ENCODE measurements at regions not wholly inside any gene's neighbourhood (a gene's known extent, or its start where the extent isn't known, plus 50 kb on each side); places are given as distances from the start of the nearest gene placed in this dataset.
"Not testable (repeated sequence)": the region's sequence is repeated elsewhere in the genome, so short reads cannot be mapped to it uniquely, and the experiment has no call there.

- H3K4me3 Mint-ChIP-seq (ENCODE audit: unreplicated experiment); H3K4me1 Mint-ChIP-seq (ENCODE audit: unreplicated experiment); DNase-seq (ENCODE audit: low spot score); H3K36me3 Mint-ChIP-seq (ENCODE audit: low read depth, unreplicated experiment); H3K27me3 Mint-ChIP-seq (ENCODE audit: unreplicated experiment); H3K27ac Mint-ChIP-seq (ENCODE audit: unreplicated experiment): not testable (repeated sequence)
- H3K9me3 Mint-ChIP-seq (ENCODE audit: unreplicated experiment): peaks cover 14% of the 10 kb centered on the region
These were observed 173.4 kb downstream of the ZNF37A start for GRCh38 chr10:38267555-38267954.

GRCh38 chr10:38271031-38271430 is 176.9 kb downstream of the ZNF37A start:
- not testable (repeated sequence) for H3K4me1 Mint-ChIP-seq (ENCODE audit: unreplicated experiment); H3K27me3 Mint-ChIP-seq (ENCODE audit: unreplicated experiment)
- H3K9me3 Mint-ChIP-seq (ENCODE audit: unreplicated experiment): peaks cover 19% of the 10 kb centered on the region

GRCh38 chr10:38274879-38275278 is 180.7 kb downstream of the ZNF37A start:
- not testable (repeated sequence) for H3K4me3 Mint-ChIP-seq (ENCODE audit: unreplicated experiment); DNase-seq (ENCODE audit: low spot score); H3K4me1 Mint-ChIP-seq (ENCODE audit: unreplicated experiment); H3K27me3 Mint-ChIP-seq (ENCODE audit: unreplicated experiment); H3K36me3 Mint-ChIP-seq (ENCODE audit: low read depth, unreplicated experiment); H3K27ac Mint-ChIP-seq (ENCODE audit: unreplicated experiment)
- peaks cover 15% of the 10 kb centered on the region for H3K9me3 Mint-ChIP-seq (ENCODE audit: unreplicated experiment)

More at GRCh38 chr10:38271031-38271430, 176.9 kb downstream of the ZNF37A start:
- not testable (repeated sequence) for H3K36me3 Mint-ChIP-seq (ENCODE audit: low read depth, unreplicated experiment); DNase-seq (ENCODE audit: low spot score); H3K27ac Mint-ChIP-seq (ENCODE audit: unreplicated experiment); H3K4me3 Mint-ChIP-seq (ENCODE audit: unreplicated experiment)

GRCh38 chr10:38292560-38292959 is 198.4 kb downstream of the ZNF37A start:
- not testable (repeated sequence) for H3K4me1 Mint-ChIP-seq (ENCODE audit: unreplicated experiment); DNase-seq (ENCODE audit: low spot score); H3K4me3 Mint-ChIP-seq (ENCODE audit: unreplicated experiment); H3K27ac Mint-ChIP-seq (ENCODE audit: unreplicated experiment); H3K36me3 Mint-ChIP-seq (ENCODE audit: low read depth, unreplicated experiment); H3K27me3 Mint-ChIP-seq (ENCODE audit: unreplicated experiment)
- H3K9me3 Mint-ChIP-seq (ENCODE audit: unreplicated experiment): peaks cover 10% of the 10 kb centered on the region

- not testable (repeated sequence) for H3K27ac Mint-ChIP-seq (ENCODE audit: unreplicated experiment)
- H3K9me3 Mint-ChIP-seq (ENCODE audit: unreplicated experiment): peaks cover 22% of the 10 kb centered on the region
These were observed 216.0 kb downstream of the ZNF37A start for GRCh38 chr10:38310111-38310510.

GRCh38 chr10:38315090-38315805 is 221.1 kb downstream of the ZNF37A start:
- not testable (repeated sequence) for H3K36me3 Mint-ChIP-seq (ENCODE audit: low read depth, unreplicated experiment); H3K27me3 Mint-ChIP-seq (ENCODE audit: unreplicated experiment); H3K4me3 Mint-ChIP-seq (ENCODE audit: unreplicated experiment); H3K27ac Mint-ChIP-seq (ENCODE audit: unreplicated experiment); H3K4me1 Mint-ChIP-seq (ENCODE audit: unreplicated experiment); DNase-seq (ENCODE audit: low spot score)
- peaks cover 17% of the 10 kb centered on the region for H3K9me3 Mint-ChIP-seq (ENCODE audit: unreplicated experiment)

More at GRCh38 chr10:38310111-38310510, 216.0 kb downstream of the ZNF37A start:
- not testable (repeated sequence) for H3K36me3 Mint-ChIP-seq (ENCODE audit: low read depth, unreplicated experiment); H3K4me3 Mint-ChIP-seq (ENCODE audit: unreplicated experiment); H3K27me3 Mint-ChIP-seq (ENCODE audit: unreplicated experiment); DNase-seq (ENCODE audit: low spot score); H3K4me1 Mint-ChIP-seq (ENCODE audit: unreplicated experiment)

- not testable (repeated sequence) for DNase-seq (ENCODE audit: low spot score); H3K36me3 Mint-ChIP-seq (ENCODE audit: low read depth, unreplicated experiment); H3K27ac Mint-ChIP-seq (ENCODE audit: unreplicated experiment); H3K4me3 Mint-ChIP-seq (ENCODE audit: unreplicated experiment); H3K27me3 Mint-ChIP-seq (ENCODE audit: unreplicated experiment); H3K4me1 Mint-ChIP-seq (ENCODE audit: unreplicated experiment)
- peaks cover 16% of the 10 kb centered on the region for H3K9me3 Mint-ChIP-seq (ENCODE audit: unreplicated experiment)
These were observed 227.3 kb downstream of the ZNF37A start for GRCh38 chr10:38321393-38321792.

GRCh38 chr10:38330306-38330705 is 236.2 kb downstream of the ZNF37A start:
- not testable (repeated sequence) for H3K36me3 Mint-ChIP-seq (ENCODE audit: low read depth, unreplicated experiment); H3K27ac Mint-ChIP-seq (ENCODE audit: unreplicated experiment); DNase-seq (ENCODE audit: low spot score); H3K4me1 Mint-ChIP-seq (ENCODE audit: unreplicated experiment); H3K4me3 Mint-ChIP-seq (ENCODE audit: unreplicated experiment); H3K9me3 Mint-ChIP-seq (ENCODE audit: unreplicated experiment); H3K27me3 Mint-ChIP-seq (ENCODE audit: unreplicated experiment)

GRCh38 chr10:38331106-38331505 is 237.0 kb downstream of the ZNF37A start:
- H3K4me1 Mint-ChIP-seq (ENCODE audit: unreplicated experiment); H3K27me3 Mint-ChIP-seq (ENCODE audit: unreplicated experiment); H3K4me3 Mint-ChIP-seq (ENCODE audit: unreplicated experiment); H3K9me3 Mint-ChIP-seq (ENCODE audit: unreplicated experiment); DNase-seq (ENCODE audit: low spot score); H3K27ac Mint-ChIP-seq (ENCODE audit: unreplicated experiment); H3K36me3 Mint-ChIP-seq (ENCODE audit: low read depth, unreplicated experiment): not testable (repeated sequence)

- H3K4me3 Mint-ChIP-seq (ENCODE audit: unreplicated experiment); H3K27me3 Mint-ChIP-seq (ENCODE audit: unreplicated experiment); DNase-seq (ENCODE audit: low spot score); H3K36me3 Mint-ChIP-seq (ENCODE audit: low read depth, unreplicated experiment); H3K9me3 Mint-ChIP-seq (ENCODE audit: unreplicated experiment); H3K27ac Mint-ChIP-seq (ENCODE audit: unreplicated experiment); H3K4me1 Mint-ChIP-seq (ENCODE audit: unreplicated experiment): not testable (repeated sequence)
These were observed 239.6 kb downstream of the ZNF37A start for GRCh38 chr10:38333699-38334098.

- peaks cover 13% of the 10 kb centered on the region for H3K9me3 Mint-ChIP-seq (ENCODE audit: unreplicated experiment)
- not testable (repeated sequence) for H3K27ac Mint-ChIP-seq (ENCODE audit: unreplicated experiment)
These were observed 256.5 kb downstream of the ZNF37A start for GRCh38 chr10:38350645-38351044.

GRCh38 chr10:38354410-38354809 is 260.3 kb downstream of the ZNF37A start:
- not testable (repeated sequence) for H3K27ac Mint-ChIP-seq (ENCODE audit: unreplicated experiment); H3K36me3 Mint-ChIP-seq (ENCODE audit: low read depth, unreplicated experiment); H3K27me3 Mint-ChIP-seq (ENCODE audit: unreplicated experiment); H3K4me3 Mint-ChIP-seq (ENCODE audit: unreplicated experiment); H3K9me3 Mint-ChIP-seq (ENCODE audit: unreplicated experiment); H3K4me1 Mint-ChIP-seq (ENCODE audit: unreplicated experiment); DNase-seq (ENCODE audit: low spot score)

More at GRCh38 chr10:38350645-38351044, 256.5 kb downstream of the ZNF37A start:
- not testable (repeated sequence) for H3K4me3 Mint-ChIP-seq (ENCODE audit: unreplicated experiment); DNase-seq (ENCODE audit: low spot score); H3K27me3 Mint-ChIP-seq (ENCODE audit: unreplicated experiment); H3K4me1 Mint-ChIP-seq (ENCODE audit: unreplicated experiment)
- peaks cover 16% of the 10 kb centered on the region for H3K36me3 Mint-ChIP-seq (ENCODE audit: low read depth, unreplicated experiment)

All from endothelial cell (in vitro differentiated cells).